Duodenal mucosa (tissue), 2 donors: ENCODE measurements at regions not wholly inside any gene's neighbourhood (a gene's known extent, or its start where the extent isn't known, plus 50 kb on each side); places are given as distances from the start of the nearest gene placed in this dataset.

Experiments
- H3K27ac ChIP-seq: one replicate; pipeline ENCODE4 v1.7.0; 2013; ENCODE audit warnings: low read depth, low read length
- H3K27me3 ChIP-seq, 2 donors: one replicate each; pipeline ENCODE4 v1.7.0; 2013; ENCODE audit warnings: low read length in 2 of 2, control low read depth in 1 of 2; ENCODE audit not compliant: insufficient read depth in 2 of 2, control insufficient read depth in 1 of 2
- H3K36me3 ChIP-seq, 2 donors: one replicate each; pipeline ENCODE4 v1.7.0; 2013; ENCODE audit warnings: low read length in 2 of 2, control low read depth in 1 of 2; ENCODE audit not compliant: insufficient read depth in 2 of 2, control insufficient read depth in 1 of 2
- H3K4me1 ChIP-seq, 2 donors: one replicate each; pipeline ENCODE4 v1.7.0; 2013; ENCODE audit warnings: low read length in 2 of 2, control low read depth in 1 of 2; ENCODE audit not compliant: insufficient read depth in 2 of 2, control insufficient read depth in 1 of 2
- H3K4me3 ChIP-seq, 2 donors: one replicate each; pipeline ENCODE4 v1.7.0; 2013; ENCODE audit warnings: low read length in 2 of 2, low read depth in 1 of 2
- H3K9ac ChIP-seq, 2 donors: one replicate each; pipeline ENCODE4 v1.7.0; 2013; ENCODE audit warnings: low read length in 2 of 2, low read depth in 1 of 2
- H3K9me3 ChIP-seq, 2 donors: one replicate each; pipeline ENCODE4 v1.7.0; 2013; ENCODE audit warnings: low read length in 2 of 2, control low read depth in 1 of 2; ENCODE audit not compliant: control insufficient read depth in 1 of 2

GRCh38 chr2:19810637-19811036 lies 91.1 kb downstream of the TTC32 start:
- H3K27me3 ChIP-seq, result no peaks in the 10 kb centered on the region
- no peak overlapping the region for H3K9ac ChIP-seq
- H3K27ac ChIP-seq, result no peak overlapping the region
- H3K9me3 ChIP-seq, result no peaks in the 10 kb centered on the region
- no peak overlapping the region for H3K4me3 ChIP-seq
- H3K36me3 ChIP-seq, result no peaks in the 10 kb centered on the region
- H3K4me1 ChIP-seq, result no peaks in the 10 kb centered on the region

- Histone ChIP-seq H3K9me3 (no peaks in the 10 kb centered on the region), H3K36me3 (no peaks in the 10 kb centered on the region), H3K9ac (no peak overlapping the region), H3K27me3 (no peaks in the 10 kb centered on the region), H3K27ac (no peak overlapping the region), H3K4me3 (no peak overlapping the region), H3K4me1 (no peaks in the 10 kb centered on the region)
Measured at GRCh38 chr2:19810148-19810547, 91.6 kb downstream of the TTC32 start.

- Histone ChIP-seq H3K9ac (no peak overlapping the region), H3K4me3 (no peak overlapping the region)
Measured at GRCh38 chr2:19809206-19809605, 92.6 kb downstream of the TTC32 start.

GRCh38 chr2:19807866-19808265 lies 93.9 kb downstream of the TTC32 start:
- Histone ChIP-seq H3K36me3 (no peaks in the 10 kb centered on the region), H3K4me1 (no peaks in the 10 kb centered on the region), H3K9ac (no peak overlapping the region), H3K9me3 (no peaks in the 10 kb centered on the region), H3K27ac (no peak overlapping the region), H3K27me3 (no peaks in the 10 kb centered on the region), H3K4me3 (no peak overlapping the region)

More at GRCh38 chr2:19809206-19809605, 92.6 kb downstream of the TTC32 start:
- no peaks in the 10 kb centered on the region for H3K4me1 ChIP-seq
- no peaks in the 10 kb centered on the region for H3K27me3 ChIP-seq
- no peaks in the 10 kb centered on the region for H3K36me3 ChIP-seq
- no peak overlapping the region for H3K27ac ChIP-seq
- no peaks in the 10 kb centered on the region for H3K9me3 ChIP-seq

GRCh38 chr2:19807346-19807745 lies 94.4 kb downstream of the TTC32 start:
- Histone ChIP-seq H3K27me3 (no peaks in the 10 kb centered on the region), H3K4me1 (no peaks in the 10 kb centered on the region), H3K9ac (no peak overlapping the region), H3K9me3 (no peaks in the 10 kb centered on the region), H3K36me3 (no peaks in the 10 kb centered on the region), H3K27ac (no peak overlapping the region), H3K4me3 (no peak overlapping the region)

GRCh38 chr2:19806591-19806990 lies 95.2 kb downstream of the TTC32 start:
- no peaks in the 10 kb centered on the region for H3K9me3 ChIP-seq
- no peaks in the 10 kb centered on the region for H3K4me1 ChIP-seq
- H3K9ac ChIP-seq, result no peak overlapping the region
- no peaks in the 10 kb centered on the region for H3K36me3 ChIP-seq
- no peaks in the 10 kb centered on the region for H3K27me3 ChIP-seq
- H3K27ac ChIP-seq, result no peak overlapping the region
- H3K4me3 ChIP-seq, result no peak overlapping the region

GRCh38 chr2:19806131-19806530 lies 95.7 kb downstream of the TTC32 start:
- Histone ChIP-seq H3K4me1 (no peaks in the 10 kb centered on the region), H3K9me3 (no peaks in the 10 kb centered on the region), H3K27me3 (no peaks in the 10 kb centered on the region), H3K36me3 (no peaks in the 10 kb centered on the region), H3K9ac (no peak overlapping the region), H3K4me3 (no peak overlapping the region), H3K27ac (no peak overlapping the region)

GRCh38 chr2:19805266-19805665 lies 96.5 kb downstream of the TTC32 start:
- no peaks in the 10 kb centered on the region for H3K27me3 ChIP-seq
- H3K4me3 ChIP-seq, result no peak overlapping the region
- H3K4me1 ChIP-seq, result no peaks in the 10 kb centered on the region
- no peak overlapping the region for H3K27ac ChIP-seq
- no peak overlapping the region for H3K9ac ChIP-seq
- H3K36me3 ChIP-seq, result no peaks in the 10 kb centered on the region
- H3K9me3 ChIP-seq, result no peaks in the 10 kb centered on the region

GRCh38 chr2:19804639-19805260 lies 97.0 kb downstream of the TTC32 start:
- Histone ChIP-seq H3K4me3 (no peak overlapping the region), H3K9ac (no peak overlapping the region), H3K4me1 (no peaks in the 10 kb centered on the region), H3K27ac (no peak overlapping the region), H3K36me3 (no peaks in the 10 kb centered on the region), H3K9me3 (no peaks in the 10 kb centered on the region), H3K27me3 (no peaks in the 10 kb centered on the region)

- no peak overlapping the region for H3K9ac ChIP-seq
- H3K4me3 ChIP-seq, result no peak overlapping the region
- H3K27ac ChIP-seq, result no peak overlapping the region
- H3K9me3 ChIP-seq, result no peaks in the 10 kb centered on the region
- no peaks in the 10 kb centered on the region for H3K4me1 ChIP-seq
- no peaks in the 10 kb centered on the region for H3K36me3 ChIP-seq
- H3K27me3 ChIP-seq, result no peaks in the 10 kb centered on the region
Measured at GRCh38 chr2:19802086-19802841, 99.5 kb downstream of the TTC32 start.
